IMR-90 (cell line): ENCODE measurements at regions not wholly inside any gene's neighbourhood (a gene's known extent, or its start where the extent isn't known, plus 50 kb on each side); places are given as distances from the start of the nearest gene placed in this dataset.

Experiments
- ATAC-seq: fragments of 200-7000 bp; cut with Tn5 transposase; 2 replicates; pipeline ENCODE4 v1.9.1; 2020; ENCODE audit warnings: low read depth, mild to moderate bottlenecking, moderate library complexity
- BruUV-seq: library from RNA; stranded (reverse); fragments of 400-500 nt; replicated peaks from 2 replicates; lab custom pipeline; 2021; lab: Mats Ljungman, UMichigan
- CTCF ChIA-PET: fragments of 300-600 bp; formaldehyde crosslinking; extraction: SDS; loops from one replicate; lab custom pipeline; 2021; ENCODE audit warnings: antibody characterized with exemption; lab: Yijun Ruan, JAX
- POLR2A ChIA-PET: fragments of 300-600 bp; sonication (Branson Sonifier 250); formaldehyde crosslinking; loops from one replicate; lab custom pipeline; 2022; ENCODE audit warnings: antibody characterized with exemption; ENCODE audit not compliant: unreplicated experiment; lab: Charles Lee
- DNase-seq: peaks from one replicate; pipeline ENCODE4 v3.0.0; 2013
- H2AFZ ChIP-seq: replicated peaks from 2 replicates; pipeline ENCODE3; 2013; ENCODE audit warnings: low read length, mild to moderate bottlenecking; ENCODE audit not compliant: poor library complexity
- H2AK5ac ChIP-seq: 2 replicates; pipeline ENCODE4 v1.6.1; 2013; ENCODE audit warnings: low read depth, low read length, inconsistent platforms
- H2AK9ac ChIP-seq: replicated peaks from 2 replicates; pipeline ENCODE3; 2013; ENCODE audit warnings: mild to moderate bottlenecking, low read depth, low read length, moderate library complexity; ENCODE audit not compliant: poor library complexity
- H2BK120ac ChIP-seq: 2 replicates; pipeline ENCODE4 v1.6.1; 2013; ENCODE audit warnings: low read depth, low read length, inconsistent platforms
- H2BK15ac ChIP-seq: 3 replicates; pipeline ENCODE4 v1.6.1; 2013; ENCODE audit warnings: low read depth, low read length, inconsistent platforms
- H2BK20ac ChIP-seq: 2 replicates; pipeline ENCODE4 v1.6.1; 2013; ENCODE audit warnings: low read depth, mild to moderate bottlenecking, inconsistent platforms, low read length, moderate library complexity
- H2BK5ac ChIP-seq: 2 replicates; pipeline ENCODE4 v1.6.1; 2013; ENCODE audit warnings: mild to moderate bottlenecking, low read depth, low read length, inconsistent platforms; ENCODE audit not compliant: poor library complexity, severe bottlenecking
- H3K14ac ChIP-seq: replicated peaks from 2 replicates; pipeline ENCODE4 v1.6.1; 2013; ENCODE audit warnings: low read depth, low read length, inconsistent platforms
- H3K18ac ChIP-seq: 2 replicates; pipeline ENCODE4 v1.6.1; 2013; ENCODE audit warnings: low read depth, low read length, control low read depth
- H3K23ac ChIP-seq: 2 replicates; pipeline ENCODE4 v1.6.1; 2013; ENCODE audit warnings: low read depth, low read length, inconsistent platforms
- H3K27ac ChIP-seq: 2 replicates; pipeline ENCODE4 v1.5.1; 2013; ENCODE audit warnings: mild to moderate bottlenecking, control low read depth, low read length; ENCODE audit not compliant: insufficient read depth
- H3K27me3 ChIP-seq: 2 replicates; pipeline ENCODE4 v1.6.1; 2013; ENCODE audit warnings: low read length; ENCODE audit not compliant: control insufficient read depth, insufficient read depth
- H3K36me3 ChIP-seq: 2 replicates; pipeline ENCODE4 v1.6.1; 2013; ENCODE audit warnings: low read length, mixed read lengths; ENCODE audit not compliant: control insufficient read depth, insufficient read depth
- H3K4ac ChIP-seq: 2 replicates; pipeline ENCODE4 v1.6.1; 2013; ENCODE audit warnings: low read depth, low read length, inconsistent platforms
- H3K4me1 ChIP-seq: 2 replicates; pipeline ENCODE4 v1.6.1; 2013; ENCODE audit warnings: low read length, mixed read lengths; ENCODE audit not compliant: control insufficient read depth, insufficient read depth
- H3K4me2 ChIP-seq: 2 replicates; pipeline ENCODE4 v1.6.1; 2013; ENCODE audit warnings: low read depth, mild to moderate bottlenecking, control low read depth, low read length, moderate library complexity
- H3K4me3 ChIP-seq: 2 replicates; pipeline ENCODE4 v1.5.1; 2013; ENCODE audit warnings: low read depth, mild to moderate bottlenecking, control low read depth, low read length, moderate library complexity; ENCODE audit not compliant: insufficient read depth
- H3K56ac ChIP-seq: 2 replicates; pipeline ENCODE4 v1.6.1; 2013; ENCODE audit warnings: low read length, inconsistent platforms; ENCODE audit not compliant: insufficient read depth; ENCODE audit errors: extremely low read depth
- H3K79me1 ChIP-seq, 2 experiments: 2 replicates each; pipeline ENCODE4 v1.6.1; 2013; ENCODE audit warnings: low read length in 2 of 2, inconsistent platforms in 1 of 2, low read depth in 1 of 2
- H3K9ac ChIP-seq: 2 replicates; pipeline ENCODE4 v1.6.1; 2013; ENCODE audit warnings: low read depth, low read length, control low read depth
- H3K9me1 ChIP-seq: 2 replicates; pipeline ENCODE4 v1.6.1; 2013; ENCODE audit warnings: low read length, inconsistent platforms; ENCODE audit not compliant: insufficient read depth
- H3K9me3 ChIP-seq: 2 replicates; pipeline ENCODE4 v1.6.1; 2013; ENCODE audit warnings: low read length; ENCODE audit not compliant: control insufficient read depth, insufficient read depth
- H4K20me1 ChIP-seq: 2 replicates; pipeline ENCODE4 v1.6.1; 2013; ENCODE audit warnings: low read length, inconsistent platforms; ENCODE audit not compliant: insufficient read depth
- H4K5ac ChIP-seq: 2 replicates; pipeline ENCODE4 v1.6.1; 2013; ENCODE audit warnings: mild to moderate bottlenecking, low read depth, low read length, control low read depth
- H4K8ac ChIP-seq, 2 experiments: 2 replicates each; pipeline ENCODE4 v1.6.1; 2013; ENCODE audit warnings: low read depth in 2 of 2, low read length in 2 of 2, control low read depth in 1 of 2, inconsistent platforms in 1 of 2
- H4K91ac ChIP-seq: 2 replicates; pipeline ENCODE4 v1.6.1; 2013; ENCODE audit warnings: low read depth, low read length, inconsistent platforms; ENCODE audit not compliant: insufficient read depth
- BHLHE40 ChIP-seq: fragments of 150-350 bp; IDR thresholded peaks from 2 replicates; pipeline ENCODE4 v1.6.1; 2016; ENCODE audit warnings: mild to moderate bottlenecking, low read depth, low read length
- CTCF ChIP-seq: conservative IDR thresholded peaks from 2 replicates; pipeline ENCODE4 v1.5.1; 2012; ENCODE audit warnings: mild to moderate bottlenecking, low read depth, low read length, improper control_type of control experiment
- ELK1 ChIP-seq: fragments of 150-350 bp; IDR thresholded peaks from 2 replicates; pipeline ENCODE4 v1.6.1; 2016; ENCODE audit warnings: low read depth, mild to moderate bottlenecking, low read length, moderate library complexity, borderline replicate concordance
- FOS ChIP-seq: fragments of 150-350 bp; IDR thresholded peaks from 2 replicates; pipeline ENCODE4 v1.6.1; 2016; ENCODE audit warnings: low read depth, low read length
- MAZ ChIP-seq: IDR thresholded peaks from 2 replicates; pipeline ENCODE4 v1.6.1; 2012; ENCODE audit warnings: low read depth, mild to moderate bottlenecking, low read length, improper control_type of control experiment, moderate library complexity, borderline replicate concordance
- MXI1 ChIP-seq: IDR thresholded peaks from 2 replicates; pipeline ENCODE4 v1.6.1; 2012; ENCODE audit warnings: low read depth, mild to moderate bottlenecking, low read length, moderate library complexity, borderline replicate concordance
- NFE2L2 ChIP-seq: fragments of 150-350 bp; IDR thresholded peaks from 2 replicates; pipeline ENCODE4 v1.6.1; 2016; ENCODE audit warnings: low read depth, mild to moderate bottlenecking, low read length
- RAD21 ChIP-seq: IDR thresholded peaks from 2 replicates; pipeline ENCODE4 v1.6.1; 2012; ENCODE audit warnings: low read length, improper control_type of control experiment
- SMC3 ChIP-seq: fragments of 150-350 bp; IDR thresholded peaks from 2 replicates; pipeline ENCODE4 v1.6.1; 2016; ENCODE audit warnings: low read depth, mild to moderate bottlenecking, antibody characterized with exemption, low read length, moderate library complexity
- USF2 ChIP-seq: fragments of 150-350 bp; IDR thresholded peaks from 2 replicates; pipeline ENCODE4 v1.6.1; 2017; ENCODE audit warnings: mild to moderate bottlenecking, antibody characterized with exemption, low read length, low read depth
- WGBS, 2 experiments: methylation state at CpG; one replicate each; pipeline versions ENCODE4 v1.1.5 to v1.1.7; 2013; ENCODE audit warnings: missing lambda C conversion rate in 2 of 2; ENCODE audit not compliant: insufficient read length in 1 of 2; ENCODE audit errors: extremely low coverage in 2 of 2; 5-methylcytosine and 5-hydroxymethylcytosine counted together
- dilution Hi-C: fragments of 300-500 bp; cut with HindIII; formaldehyde crosslinking; loops from one replicate; pipeline ENCODE4 v1.14.3; 2018; ENCODE audit warnings: low sequenced_read_pairs; ENCODE audit not compliant: unreplicated experiment
- in situ Hi-C: fragments of 300-500 bp; cut with MboI; formaldehyde crosslinking; loops from 3 replicates; pipeline ENCODE4 v1.14.3; 2019; ENCODE audit warnings: low sequenced_read_pairs, inconsistent platforms, mixed read lengths
- intact Hi-C: fragments of 100-400 bp; cut with micrococcal nuclease; formaldehyde crosslinking; loops from 2 replicates; pipeline ENCODE4 v1.10.0; 2022

GRCh38 chr18:2380101-2380500, 191.2 kb downstream of the METTL4 start:
- Histone ChIP-seq H3K23ac (no peak overlapping the region), H4K5ac (no peak overlapping the region), H2BK15ac (no peak overlapping the region), H3K27ac (no peak overlapping the region), H2AFZ (no peak overlapping the region), H4K91ac (no peak overlapping the region), H2BK120ac (no peak overlapping the region), H4K8ac (no peak overlapping the region), H3K79me1 (no peaks in the 10 kb centered on the region), H2BK5ac (no peak overlapping the region), H2AK9ac (no peak overlapping the region), H2BK20ac (no peak overlapping the region), H3K4me3 (no peak overlapping the region), H3K9me1 (no peaks in the 10 kb centered on the region), H3K14ac (no peak overlapping the region), H3K9me3 (no peaks in the 10 kb centered on the region), H2AK5ac (no peak overlapping the region), H3K4me1 (no peaks in the 10 kb centered on the region), H4K20me1 (no peaks in the 10 kb centered on the region), H3K4me2 (no peak overlapping the region), H3K18ac (no peak overlapping the region), H3K56ac (no peak overlapping the region), H3K27me3 (no peaks in the 10 kb centered on the region), H3K36me3 (no peaks in the 10 kb centered on the region), H3K9ac (no peak overlapping the region), H3K4ac (no peak overlapping the region)
- no CpG with 5 or more reads among the region's 2 CpGs for WGBS, 2 experiments
- TF ChIP-seq MXI1 (no peak), NFE2L2 (no peak), SMC3 (no peak), ELK1 (no peak), RAD21 (no peak), BHLHE40 (no peak), MAZ (no peak), USF2 (no peak), CTCF (no peak), FOS (no peak)
- CTCF ChIA-PET = interaction anchor here (0.6 kb wide), 1 partner anchor 204 kb away, joined by 3 read pairs; no protein-coding TSS in a partner anchor
- no TSS peak for BruUV-seq
- POLR2A ChIA-PET = no interaction called here
- dilution Hi-C loops (no loop called here), intact Hi-C loops (no loop called here), in situ Hi-C loops (no loop called here)
- ATAC-seq = no peak
- no peak for DNase-seq
